ENCODE measurements at regions not wholly inside any gene's neighbourhood (a gene's known extent, or its start where the extent isn't known, plus 50 kb on each side); places are given as distances from the start of the nearest gene placed in this dataset.

DNA sequence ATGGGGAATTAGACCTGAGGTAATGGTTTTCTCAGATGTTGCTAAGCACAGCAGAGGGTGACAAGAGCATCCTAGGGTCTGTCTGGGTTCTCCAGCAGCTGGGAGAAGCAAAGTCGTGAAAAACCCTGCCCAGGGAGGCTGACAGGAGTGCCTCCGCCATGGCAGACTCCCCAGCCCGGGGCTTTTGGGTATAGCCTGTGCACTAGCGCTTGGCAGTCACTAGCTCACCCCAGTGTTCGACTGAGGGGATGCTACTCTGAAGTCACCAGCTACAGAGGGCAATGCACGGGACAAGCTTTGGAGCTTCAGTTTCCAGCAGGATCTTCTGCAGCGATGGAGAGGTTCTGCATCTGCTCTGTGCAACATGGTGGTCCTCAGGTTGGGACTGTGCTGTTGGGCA, 87.5 kb downstream of the ING1 start:
- TF ChIP-seq CTCF (IDR thresholded peaks at IDR 0.05 in 4 of 5, conservative IDR thresholded peaks at IDR 0.05 in 1 of 5), result no peak
- TF ChIP-seq POLR2A (IDR thresholded peaks at IDR 0.05), result no peak

Measured in gastrocnemius medialis (tissue), 4 donors.